ENCODE measurements at regions not wholly inside any gene's neighbourhood (a gene's known extent, or its start where the extent isn't known, plus 50 kb on each side); places are given as distances from the start of the nearest gene placed in this dataset.

DNA sequence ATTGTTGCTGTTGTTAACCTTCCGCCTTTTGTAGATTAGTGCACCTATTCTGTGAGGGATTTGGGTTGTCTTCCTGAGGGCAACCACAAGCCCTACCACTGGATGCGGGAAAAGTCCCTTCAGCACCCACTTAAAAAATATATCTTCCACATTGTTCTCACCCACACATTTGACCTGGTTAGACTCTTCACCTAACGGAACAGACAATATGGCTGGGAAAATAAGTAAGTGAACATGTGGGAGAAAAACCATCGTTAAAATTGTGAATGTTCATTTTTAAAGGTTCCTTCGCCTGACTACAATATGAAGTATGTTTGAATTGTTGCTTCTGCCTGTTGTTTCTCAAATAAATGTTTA lies 72.0 kb upstream of the MPEG1 start:
- TF ChIP-seq POLR2A (IDR thresholded peaks at IDR 0.05) (no peak), CTCF (IDR thresholded peaks at IDR 0.05) (no peak)

Measured in thyroid gland (tissue), 4 donors.